ENCODE measurements at regions not wholly inside any gene's neighbourhood (a gene's known extent, or its start where the extent isn't known, plus 50 kb on each side); places are given as distances from the start of the nearest gene placed in this dataset.

DNA sequence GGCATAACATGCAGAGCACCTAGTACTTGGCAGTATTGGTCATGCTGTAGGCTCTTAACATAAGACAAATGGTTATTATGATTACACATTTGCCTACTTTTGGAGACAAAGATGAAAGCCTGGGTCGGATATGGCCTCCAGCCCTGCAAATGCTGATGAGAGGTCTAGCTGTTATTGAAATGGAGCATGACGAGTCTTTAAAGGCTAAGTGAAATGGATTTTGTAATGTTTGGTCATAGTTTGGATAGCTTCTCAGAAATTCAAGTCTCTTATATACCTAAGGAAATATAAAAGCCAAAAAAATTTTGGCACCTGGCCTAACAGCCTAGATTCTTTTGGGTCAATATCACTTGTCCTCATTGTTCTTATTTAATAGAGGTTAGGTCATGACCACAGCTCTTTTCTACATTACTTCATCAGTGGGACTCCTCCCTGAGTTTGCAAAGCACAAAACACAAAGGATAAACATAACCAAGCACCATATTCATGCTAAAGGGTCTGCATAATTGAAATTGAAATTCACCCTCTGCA, 69.2 kb upstream of the WLS start:
- H3K36me3 ChIP-seq (replicated peaks; ENCODE audit: insufficient read depth, low read depth) = no peaks in the 10 kb centered on the region
- H3K27ac ChIP-seq = no peak overlapping the region
- H3K27me3 ChIP-seq = no peaks in the 10 kb centered on the region
- DNase-seq (ENCODE audit: low spot score) = no peak
- no peaks in the 10 kb centered on the region for H4K20me1 ChIP-seq (ENCODE audit: insufficient read depth, poor library complexity, severe bottlenecking)
- no peak overlapping the region for H3K4me3 ChIP-seq
- H3K4me2 ChIP-seq = no peak overlapping the region
- H3K4me1 ChIP-seq (ENCODE audit: insufficient read depth) = no peaks in the 10 kb centered on the region
- H3K9me3 ChIP-seq (ENCODE audit: low read depth) = no peaks in the 10 kb centered on the region
- no peak overlapping the region for H2AFZ ChIP-seq
- 70% methylated on average over 2 of the region's 2 CpGs for WGBS (ENCODE audit: low lambda C conversion rate, missing lambda C conversion rate)
- H3K79me2 ChIP-seq = no peaks in the 10 kb centered on the region
- no peaks in the 10 kb centered on the region for H3K9me2 ChIP-seq (replicated peaks; ENCODE audit: insufficient read depth)
- TF ChIP-seq, protein P1, sequence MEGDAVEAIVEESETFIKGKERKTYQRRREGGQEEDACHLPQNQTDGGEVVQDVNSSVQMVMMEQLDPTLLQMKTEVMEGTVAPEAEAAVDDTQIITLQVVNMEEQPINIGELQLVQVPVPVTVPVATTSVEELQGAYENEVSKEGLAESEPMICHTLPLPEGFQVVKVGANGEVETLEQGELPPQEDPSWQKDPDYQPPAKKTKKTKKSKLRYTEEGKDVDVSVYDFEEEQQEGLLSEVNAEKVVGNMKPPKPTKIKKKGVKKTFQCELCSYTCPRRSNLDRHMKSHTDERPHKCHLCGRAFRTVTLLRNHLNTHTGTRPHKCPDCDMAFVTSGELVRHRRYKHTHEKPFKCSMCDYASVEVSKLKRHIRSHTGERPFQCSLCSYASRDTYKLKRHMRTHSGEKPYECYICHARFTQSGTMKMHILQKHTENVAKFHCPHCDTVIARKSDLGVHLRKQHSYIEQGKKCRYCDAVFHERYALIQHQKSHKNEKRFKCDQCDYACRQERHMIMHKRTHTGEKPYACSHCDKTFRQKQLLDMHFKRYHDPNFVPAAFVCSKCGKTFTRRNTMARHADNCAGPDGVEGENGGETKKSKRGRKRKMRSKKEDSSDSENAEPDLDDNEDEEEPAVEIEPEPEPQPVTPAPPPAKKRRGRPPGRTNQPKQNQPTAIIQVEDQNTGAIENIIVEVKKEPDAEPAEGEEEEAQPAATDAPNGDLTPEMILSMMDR (IDR thresholded peaks at IDR 0.05; ENCODE audit: poor library complexity) = no peak
- no peak for TF ChIP-seq EZH2 (IDR thresholded peaks at IDR 0.05; ENCODE audit: borderline replicate concordance)
- no peak for TF ChIP-seq EZH2phosphoT487 (IDR thresholded peaks at IDR 0.05; ENCODE audit: low read depth, severe bottlenecking, unreplicated experiment)

DNA sequence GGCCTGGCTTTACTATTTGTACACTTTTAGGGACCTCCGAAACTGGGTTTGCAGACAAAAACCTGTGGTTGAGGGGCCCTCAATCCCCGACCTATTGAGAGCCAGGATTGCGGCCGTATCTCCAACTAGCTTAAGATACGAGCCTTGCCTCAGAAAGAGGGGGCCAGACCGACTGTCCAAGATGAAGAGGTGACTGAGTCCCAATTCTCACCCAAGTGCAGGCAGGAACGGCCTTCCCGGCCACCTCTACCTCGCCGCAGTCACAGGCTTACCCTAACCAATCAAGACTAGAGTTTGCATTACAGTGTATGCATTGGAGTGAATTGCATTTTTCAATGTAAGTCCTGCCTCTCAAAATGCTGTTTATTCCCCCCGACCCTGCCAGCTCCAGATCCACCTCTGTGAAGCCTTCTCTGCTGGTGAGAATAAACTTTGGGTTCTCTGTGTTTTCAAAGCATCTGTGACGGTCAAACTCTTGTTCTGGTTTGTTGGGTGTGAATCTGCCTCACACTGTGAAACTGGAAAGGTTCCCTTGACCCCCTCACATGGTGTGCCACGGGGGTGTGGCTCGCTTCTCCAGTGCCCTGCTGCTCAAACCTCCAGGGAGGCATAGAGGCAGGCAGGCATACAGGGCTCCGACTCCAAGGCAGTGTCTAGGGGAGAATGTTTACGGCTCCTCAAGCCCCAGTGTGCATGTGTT, 62.2 kb upstream of the WLS start:
- Histone ChIP-seq H3K9me3 (ENCODE audit: low read depth) (no peaks in the 10 kb centered on the region), H3K27ac (no peak overlapping the region), H3K36me3 (replicated peaks; ENCODE audit: insufficient read depth, low read depth) (no peaks in the 10 kb centered on the region), H3K4me2 (peak overlapping the region; percentile 54), H2AFZ (peak overlapping the region; percentile 29), H3K9me2 (replicated peaks; ENCODE audit: insufficient read depth) (no peaks in the 10 kb centered on the region), H3K4me3 (no peak overlapping the region), H4K20me1 (ENCODE audit: insufficient read depth, poor library complexity, severe bottlenecking) (no peaks in the 10 kb centered on the region), H3K4me1 (ENCODE audit: insufficient read depth) (peaks cover 21% of the 10 kb centered on the region), H3K79me2 (no peaks in the 10 kb centered on the region), H3K27me3 (no peaks in the 10 kb centered on the region)
- TF ChIP-seq, protein P1 (IDR thresholded peaks at IDR 0.05; ENCODE audit: poor library complexity) = no peak
- TF ChIP-seq EZH2phosphoT487 (IDR thresholded peaks at IDR 0.05; ENCODE audit: low read depth, severe bottlenecking, unreplicated experiment) (no peak), EZH2 (IDR thresholded peaks at IDR 0.05; ENCODE audit: borderline replicate concordance) (no peak)
- 57% methylated on average over 16 of the region's 16 CpGs for WGBS (ENCODE audit: low lambda C conversion rate, missing lambda C conversion rate)
- no peak for DNase-seq (ENCODE audit: low spot score)

DNA sequence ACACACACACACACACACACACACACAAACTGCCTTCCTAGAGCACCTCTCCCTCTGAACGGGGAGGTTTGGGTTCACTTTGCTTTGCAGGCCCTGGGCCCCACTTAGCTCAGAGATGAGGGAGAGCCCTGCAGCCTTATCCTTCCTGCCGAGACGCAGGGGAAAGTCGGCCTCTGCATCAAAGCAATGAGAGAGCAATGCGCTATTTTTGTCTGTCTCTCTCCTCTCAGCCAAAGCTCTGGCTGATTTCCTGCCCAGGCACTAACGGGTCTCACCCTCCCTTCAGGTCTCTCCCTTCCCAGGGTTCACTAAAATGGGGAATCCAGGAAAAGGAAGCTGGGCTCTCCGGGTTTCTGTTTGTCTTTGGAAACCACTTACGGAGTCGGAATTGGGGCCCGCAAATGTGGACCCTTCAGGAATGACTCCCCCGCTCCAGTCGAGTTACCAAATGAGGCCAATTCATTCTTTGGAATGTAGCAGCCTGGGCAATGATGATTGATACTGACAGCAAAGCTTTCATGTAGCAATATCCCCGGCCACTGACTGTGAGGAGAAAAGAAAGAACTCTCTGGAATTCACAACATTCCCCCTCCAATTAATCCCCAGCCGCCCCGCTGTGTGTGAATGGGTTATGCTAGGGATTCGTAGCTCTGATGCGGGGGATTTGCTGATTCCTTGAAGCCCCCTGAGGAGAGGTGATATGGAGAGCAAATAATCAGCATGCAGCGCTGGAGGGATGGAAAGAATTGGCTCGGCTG, 61.5 kb upstream of the WLS start:
- Histone ChIP-seq H3K27me3 (no peaks in the 10 kb centered on the region), H4K20me1 (ENCODE audit: insufficient read depth, poor library complexity, severe bottlenecking) (no peaks in the 10 kb centered on the region), H3K36me3 (replicated peaks; ENCODE audit: insufficient read depth, low read depth) (no peaks in the 10 kb centered on the region), H2AFZ (peak overlapping the region; percentile 29), H3K4me3 (no peak overlapping the region), H3K4me1 (ENCODE audit: insufficient read depth) (peaks cover 21% of the 10 kb centered on the region), H3K27ac (peak overlapping the region; percentile 39), H3K79me2 (no peaks in the 10 kb centered on the region), H3K9me3 (ENCODE audit: low read depth) (no peaks in the 10 kb centered on the region), H3K9me2 (replicated peaks; ENCODE audit: insufficient read depth) (no peaks in the 10 kb centered on the region), H3K4me2 (peak overlapping the region; percentile 54)
- 34% methylated on average over 19 of the region's 19 CpGs for WGBS (ENCODE audit: low lambda C conversion rate, missing lambda C conversion rate)
- TF ChIP-seq EZH2 (IDR thresholded peaks at IDR 0.05; ENCODE audit: borderline replicate concordance) (no peak), EZH2phosphoT487 (IDR thresholded peaks at IDR 0.05; ENCODE audit: low read depth, severe bottlenecking, unreplicated experiment) (no peak)
- TF ChIP-seq, protein P1 (IDR thresholded peaks at IDR 0.05; ENCODE audit: poor library complexity) = no peak
- peak; percentile 42 for DNase-seq (ENCODE audit: low spot score)
